ENCODE measurements at regions not wholly inside any gene's neighbourhood (a gene's known extent, or its start where the extent isn't known, plus 50 kb on each side); places are given as distances from the start of the nearest gene placed in this dataset.
"Not testable (repeated sequence)": the region's sequence is repeated elsewhere in the genome, so short reads cannot be mapped to it uniquely, and the experiment has no call there.

GRCh38 chr1:245060684-245061374 lies 94.0 kb upstream of the KIF26B start:
- Mint-ChIP-seq H3K4me3 (ENCODE audit: low read depth) (no peak overlapping the region), H3K27ac (peak overlapping the region; percentile 54), H3K9me3 (ENCODE audit: low read depth) (no peaks in the 10 kb centered on the region), H3K27me3 (no peaks in the 10 kb centered on the region), H3K36me3 (ENCODE audit: insufficient read depth) (peaks cover 5% of the 10 kb centered on the region), H3K4me1 (ENCODE audit: low read depth) (peaks cover 22% of the 10 kb centered on the region)
- no peak for DNase-seq (ENCODE audit: low spot score, unreplicated experiment)
- TF ChIP-seq CTCF (IDR thresholded peaks at IDR 0.05; ENCODE audit: unreplicated experiment) = no peak

GRCh38 chr1:245059806-245060424 lies 94.9 kb upstream of the KIF26B start:
- Mint-ChIP-seq H3K27me3 (no peaks in the 10 kb centered on the region), H3K27ac (no peak overlapping the region), H3K9me3 (ENCODE audit: low read depth) (no peaks in the 10 kb centered on the region), H3K36me3 (ENCODE audit: insufficient read depth) (peaks cover 2% of the 10 kb centered on the region), H3K4me1 (ENCODE audit: low read depth) (peaks cover 27% of the 10 kb centered on the region), H3K4me3 (ENCODE audit: low read depth) (no peak overlapping the region)
- TF ChIP-seq CTCF (IDR thresholded peaks at IDR 0.05; ENCODE audit: unreplicated experiment) = no peak
- DNase-seq (ENCODE audit: low spot score, unreplicated experiment) = no peak

DNA sequence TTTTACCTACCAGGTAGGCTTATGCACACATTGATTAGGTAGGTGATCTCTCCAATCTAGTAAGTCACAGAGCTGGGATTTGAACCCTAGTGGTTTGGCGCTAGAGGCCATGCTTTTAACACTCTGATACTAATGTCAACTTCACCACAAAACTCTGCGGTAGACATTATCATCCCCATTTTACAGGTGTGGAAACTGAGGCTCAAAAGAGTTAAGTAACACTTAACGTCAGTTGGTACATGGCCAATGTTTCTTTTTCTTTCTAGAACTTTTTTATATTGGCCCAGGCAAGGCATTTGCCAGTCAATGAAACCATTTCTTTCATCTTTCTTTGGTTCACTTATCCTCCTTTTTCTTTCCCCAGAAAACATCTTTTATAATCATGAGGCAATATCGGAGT lies 95.9 kb upstream of the KIF26B start:
- Mint-ChIP-seq H3K4me1 (ENCODE audit: low read depth) (peaks cover 27% of the 10 kb centered on the region), H3K36me3 (ENCODE audit: insufficient read depth) (peaks cover 5% of the 10 kb centered on the region), H3K9me3 (ENCODE audit: low read depth) (no peaks in the 10 kb centered on the region), H3K27me3 (peaks cover 5% of the 10 kb centered on the region), H3K4me3 (ENCODE audit: low read depth) (no peak overlapping the region), H3K27ac (no peak overlapping the region)
- no peak for TF ChIP-seq CTCF (IDR thresholded peaks at IDR 0.05; ENCODE audit: unreplicated experiment)
- no peak for DNase-seq (ENCODE audit: low spot score, unreplicated experiment)

- Mint-ChIP-seq H3K27me3 (peaks cover 5% of the 10 kb centered on the region), H3K4me3 (ENCODE audit: low read depth) (no peak overlapping the region), H3K9me3 (ENCODE audit: low read depth) (no peaks in the 10 kb centered on the region), H3K27ac (no peak overlapping the region), H3K36me3 (ENCODE audit: insufficient read depth) (peaks cover 5% of the 10 kb centered on the region), H3K4me1 (ENCODE audit: low read depth) (peaks cover 27% of the 10 kb centered on the region)
- TF ChIP-seq CTCF (IDR thresholded peaks at IDR 0.05; ENCODE audit: unreplicated experiment) = no peak
- no peak for DNase-seq (ENCODE audit: low spot score, unreplicated experiment)
Observed at GRCh38 chr1:245058436-245058835, 96.3 kb upstream of the KIF26B start.

DNA sequence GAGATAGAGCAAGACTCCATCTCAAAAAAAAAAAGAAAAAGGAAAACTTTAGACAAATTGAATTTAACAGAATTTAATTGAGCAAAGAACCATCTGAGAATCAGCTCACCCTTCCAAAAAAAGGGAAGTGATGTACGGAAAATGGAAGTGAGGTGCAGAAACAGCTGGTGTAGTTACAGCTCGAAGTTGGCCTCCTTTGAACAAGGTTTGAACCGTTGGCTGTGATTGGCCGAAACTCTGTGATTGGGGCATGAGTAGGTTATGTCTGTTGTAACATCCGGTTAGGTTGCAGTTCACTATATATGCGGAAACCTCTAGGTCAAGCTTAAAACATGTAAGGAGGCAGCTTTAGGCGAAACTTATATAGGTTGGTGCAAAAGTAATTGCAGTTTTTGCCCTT lies 97.9 kb upstream of the KIF26B start:
- Mint-ChIP-seq H3K27me3 (peaks cover 7% of the 10 kb centered on the region), H3K27ac (no peak overlapping the region)
- no peak for DNase-seq (ENCODE audit: low spot score, unreplicated experiment)

DNA sequence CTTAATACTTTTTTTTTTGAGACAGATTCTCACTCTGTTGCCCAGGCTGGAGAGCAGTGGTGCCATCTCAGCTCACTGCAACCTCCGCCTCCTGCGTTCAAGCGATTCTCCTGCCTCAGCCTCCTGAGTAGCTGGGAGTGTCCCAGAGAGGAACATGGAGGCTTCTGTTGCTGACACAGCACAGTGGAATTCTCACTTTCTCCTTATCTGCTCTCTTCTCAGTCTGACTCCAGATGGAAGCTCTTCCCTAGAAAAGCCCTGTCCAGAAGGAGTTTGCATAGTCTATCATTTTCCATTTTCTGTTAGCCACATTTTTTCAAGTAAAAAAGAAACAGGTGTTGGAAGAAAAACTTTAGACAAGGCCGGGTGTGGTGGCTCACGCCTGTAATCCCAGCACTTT lies 98.5 kb upstream of the KIF26B start:
- H3K9me3 Mint-ChIP-seq (ENCODE audit: low read depth); H3K27ac Mint-ChIP-seq; DNase-seq (ENCODE audit: low spot score, unreplicated experiment); H3K36me3 Mint-ChIP-seq (ENCODE audit: insufficient read depth); H3K4me3 Mint-ChIP-seq (ENCODE audit: low read depth): not testable (repeated sequence)
- H3K4me1 Mint-ChIP-seq (ENCODE audit: low read depth) = peaks cover 31% of the 10 kb centered on the region
- H3K27me3 Mint-ChIP-seq = peaks cover 10% of the 10 kb centered on the region

More for the DNA sequence above, 97.9 kb upstream of the KIF26B start:
- TF ChIP-seq CTCF (IDR thresholded peaks at IDR 0.05; ENCODE audit: unreplicated experiment) = no peak
- no peaks in the 10 kb centered on the region for H3K9me3 Mint-ChIP-seq (ENCODE audit: low read depth)
- peaks cover 3% of the 10 kb centered on the region for H3K36me3 Mint-ChIP-seq (ENCODE audit: insufficient read depth)
- peaks cover 25% of the 10 kb centered on the region for H3K4me1 Mint-ChIP-seq (ENCODE audit: low read depth)
- no peak overlapping the region for H3K4me3 Mint-ChIP-seq (ENCODE audit: low read depth)

Measured in progenitor cell of endocrine pancreas (in vitro differentiated cells).